ENCODE measurements at regions not wholly inside any gene's neighbourhood (a gene's known extent, or its start where the extent isn't known, plus 50 kb on each side); places are given as distances from the start of the nearest gene placed in this dataset.

- POLR2A ChIA-PET, result interaction anchor here (1.0 kb wide), 1 partner anchor 83 kb away, joined by 3 read pairs; no protein-coding TSS in a partner anchor
- ATAC-seq (no peak), DNase-seq (no peak)
- H3K36me3 Mint-ChIP-seq (ENCODE audit: low read depth), result no peaks in the 10 kb centered on the region
- no peak overlapping the region for H3K4me3 Mint-ChIP-seq
- CTCF ChIA-PET, result no interaction called here
- H3K27me3 Mint-ChIP-seq, result peaks cover 1% of the 10 kb centered on the region
- TF ChIP-seq, protein P1, sequence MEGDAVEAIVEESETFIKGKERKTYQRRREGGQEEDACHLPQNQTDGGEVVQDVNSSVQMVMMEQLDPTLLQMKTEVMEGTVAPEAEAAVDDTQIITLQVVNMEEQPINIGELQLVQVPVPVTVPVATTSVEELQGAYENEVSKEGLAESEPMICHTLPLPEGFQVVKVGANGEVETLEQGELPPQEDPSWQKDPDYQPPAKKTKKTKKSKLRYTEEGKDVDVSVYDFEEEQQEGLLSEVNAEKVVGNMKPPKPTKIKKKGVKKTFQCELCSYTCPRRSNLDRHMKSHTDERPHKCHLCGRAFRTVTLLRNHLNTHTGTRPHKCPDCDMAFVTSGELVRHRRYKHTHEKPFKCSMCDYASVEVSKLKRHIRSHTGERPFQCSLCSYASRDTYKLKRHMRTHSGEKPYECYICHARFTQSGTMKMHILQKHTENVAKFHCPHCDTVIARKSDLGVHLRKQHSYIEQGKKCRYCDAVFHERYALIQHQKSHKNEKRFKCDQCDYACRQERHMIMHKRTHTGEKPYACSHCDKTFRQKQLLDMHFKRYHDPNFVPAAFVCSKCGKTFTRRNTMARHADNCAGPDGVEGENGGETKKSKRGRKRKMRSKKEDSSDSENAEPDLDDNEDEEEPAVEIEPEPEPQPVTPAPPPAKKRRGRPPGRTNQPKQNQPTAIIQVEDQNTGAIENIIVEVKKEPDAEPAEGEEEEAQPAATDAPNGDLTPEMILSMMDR (IDR thresholded peaks at IDR 0.05), result no peak
- no peaks in the 10 kb centered on the region for H3K9me3 Mint-ChIP-seq
- intact Hi-C loops (cut with micrococcal nuclease), result no loop called here
- no peak overlapping the region for H3K27ac Mint-ChIP-seq
- H3K4me1 Mint-ChIP-seq (ENCODE audit: low read depth), result no peaks in the 10 kb centered on the region
Measured at GRCh38 chr19:29016926-29017760, 195.8 kb downstream of the UQCRFS1 start.

DNA sequence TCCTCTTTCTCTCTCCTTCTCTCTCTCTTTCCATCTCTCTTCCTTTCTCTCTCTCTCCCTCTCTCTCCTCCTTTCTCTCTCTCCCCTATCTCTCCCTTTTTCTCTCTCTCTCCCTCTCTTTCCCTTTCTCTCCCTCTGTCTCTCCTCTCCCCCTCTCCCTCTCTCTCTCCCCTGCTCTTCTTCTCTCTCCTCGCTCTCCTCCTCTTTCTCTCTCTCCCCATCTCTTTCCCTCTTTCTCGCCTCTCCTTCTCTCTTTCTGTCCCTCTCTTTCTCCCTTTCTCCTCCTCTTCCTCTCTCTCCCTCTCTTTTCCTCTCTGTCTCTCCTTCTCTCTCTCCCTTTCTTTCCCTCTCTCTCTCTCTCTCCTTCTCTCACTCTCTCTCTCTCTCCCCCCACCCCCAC lies 196.6 kb downstream of the UQCRFS1 start:
- ChIA-PET POLR2A (no interaction called here), CTCF (no interaction called here)
- TF ChIP-seq, protein P1 (IDR thresholded peaks at IDR 0.05), result no peak
- Mint-ChIP-seq H3K9me3 (no peaks in the 10 kb centered on the region), H3K27me3 (peaks cover 1% of the 10 kb centered on the region), H3K4me1 (ENCODE audit: low read depth) (no peaks in the 10 kb centered on the region), H3K4me3 (no peak overlapping the region), H3K36me3 (ENCODE audit: low read depth) (no peaks in the 10 kb centered on the region), H3K27ac (no peak overlapping the region)
- no peak for DNase-seq
- intact Hi-C loops (cut with micrococcal nuclease), result no loop called here
- ATAC-seq, result no peak

DNA sequence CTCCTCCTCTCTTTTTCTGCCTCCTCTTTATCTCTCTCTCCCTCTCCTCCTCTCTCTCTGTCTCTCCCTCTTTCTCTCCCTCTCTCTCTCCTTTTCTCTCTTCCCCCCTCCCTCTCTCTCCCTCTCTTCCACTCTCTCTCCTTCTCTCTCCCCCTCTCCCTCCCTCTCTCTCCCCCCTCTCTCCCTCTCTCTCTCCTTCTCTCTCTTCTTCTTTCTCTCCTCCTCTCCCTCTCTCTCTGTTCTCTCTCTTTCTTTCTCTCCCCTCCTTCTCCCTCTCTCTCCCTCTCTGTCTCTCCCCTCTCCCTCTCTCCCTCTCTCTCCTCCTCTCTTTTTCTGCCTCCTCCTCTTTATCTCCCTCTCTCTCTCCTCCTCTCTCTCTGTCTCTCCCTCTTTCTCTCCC lies 197.4 kb downstream of the UQCRFS1 start:
- peaks cover 1% of the 10 kb centered on the region for H3K27me3 Mint-ChIP-seq
- H3K9me3 Mint-ChIP-seq, result no peaks in the 10 kb centered on the region
- no peaks in the 10 kb centered on the region for H3K4me1 Mint-ChIP-seq (ENCODE audit: low read depth)
- CTCF ChIA-PET, result no interaction called here
- no peak for ATAC-seq
- POLR2A ChIA-PET, result no interaction called here
- no peaks in the 10 kb centered on the region for H3K36me3 Mint-ChIP-seq (ENCODE audit: low read depth)
- DNase-seq, result no peak
- TF ChIP-seq, protein P1 (IDR thresholded peaks at IDR 0.05), result no peak
- no peak overlapping the region for H3K27ac Mint-ChIP-seq
- H3K4me3 Mint-ChIP-seq, result no peak overlapping the region
- intact Hi-C loops (cut with micrococcal nuclease), result no loop called here

DNA sequence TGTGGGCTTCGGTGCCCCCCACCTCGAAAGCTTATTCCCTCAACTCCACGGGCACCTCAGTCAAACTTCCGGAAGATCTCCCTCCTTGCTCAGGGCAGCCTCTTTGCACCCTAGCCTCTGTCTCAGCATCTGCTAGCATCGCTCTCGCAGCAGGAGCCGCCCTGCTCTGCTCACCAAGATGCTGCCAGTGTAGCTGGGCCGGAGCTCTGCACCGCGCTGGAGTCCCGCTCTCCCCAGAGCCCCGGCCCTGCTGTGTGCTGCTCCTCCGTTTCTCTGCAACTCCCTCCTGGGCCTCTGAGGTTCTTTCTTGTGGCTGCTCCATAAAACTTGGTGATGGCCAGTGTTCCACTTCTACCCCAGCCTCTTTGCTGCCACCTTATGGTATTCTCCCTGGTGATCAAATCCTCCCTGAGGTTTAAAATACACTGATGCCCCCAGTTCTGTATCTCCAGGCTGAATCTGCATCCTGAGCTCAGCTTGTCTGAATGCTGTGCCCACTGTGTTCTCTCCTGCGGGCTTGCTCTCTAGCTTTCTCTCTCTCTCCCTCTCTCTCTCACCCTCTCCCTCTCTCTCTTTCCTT lies 198.0 kb downstream of the UQCRFS1 start:
- H3K4me1 Mint-ChIP-seq (ENCODE audit: low read depth), result no peaks in the 10 kb centered on the region
- H3K9me3 Mint-ChIP-seq, result no peaks in the 10 kb centered on the region
- DNase-seq, result no peak
- TF ChIP-seq, protein P1 (IDR thresholded peaks at IDR 0.05), result no peak
- intact Hi-C loops (cut with micrococcal nuclease), result no loop called here
- H3K4me3 Mint-ChIP-seq, result no peak overlapping the region
- POLR2A ChIA-PET, result interaction anchor here (0.6 kb wide), 1 partner anchor 633 kb away, joined by 3 read pairs; no protein-coding TSS in a partner anchor
- CTCF ChIA-PET, result no interaction called here
- ATAC-seq, result no peak
- H3K36me3 Mint-ChIP-seq (ENCODE audit: low read depth), result no peaks in the 10 kb centered on the region
- H3K27me3 Mint-ChIP-seq, result peaks cover 1% of the 10 kb centered on the region
- no peak overlapping the region for H3K27ac Mint-ChIP-seq

DNA sequence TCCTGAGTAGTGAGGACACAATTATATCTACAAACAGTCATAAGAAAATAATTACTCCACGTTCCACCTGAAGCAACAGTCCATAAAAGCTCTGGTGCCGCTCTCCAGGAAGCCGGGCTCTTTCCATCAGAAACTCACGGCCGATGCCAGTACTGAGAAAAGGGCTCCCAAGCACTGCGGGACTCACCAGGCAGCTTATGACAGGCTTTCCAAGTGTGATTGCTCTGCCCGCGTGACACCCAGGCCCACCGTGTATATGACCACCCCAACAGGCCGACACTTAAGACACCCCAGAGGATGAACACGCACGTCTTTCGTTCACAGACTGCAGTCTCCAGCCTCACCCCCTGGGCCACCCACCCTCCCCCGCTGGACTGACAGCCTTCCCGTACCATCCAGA lies 199.0 kb downstream of the UQCRFS1 start:
- ChIA-PET POLR2A (interaction anchor here (0.6 kb wide), 1 partner anchor 632 kb away, joined by 3 read pairs; no protein-coding TSS in a partner anchor), CTCF (no interaction called here)
- Mint-ChIP-seq H3K36me3 (ENCODE audit: low read depth) (no peaks in the 10 kb centered on the region), H3K27me3 (peaks cover 1% of the 10 kb centered on the region), H3K4me1 (ENCODE audit: low read depth) (no peaks in the 10 kb centered on the region), H3K4me3 (no peak overlapping the region), H3K9me3 (no peaks in the 10 kb centered on the region), H3K27ac (no peak overlapping the region)
- TF ChIP-seq, protein P1 (IDR thresholded peaks at IDR 0.05), result no peak
- ATAC-seq, result no peak
- no peak for DNase-seq
- intact Hi-C loops (cut with micrococcal nuclease), result no loop called here

Measured in activated CD8-positive, alpha-beta T cell treated with anti-CD3 and anti-CD28 coated beads for 36 hours (primary cell).